ENCODE measurements at regions not wholly inside any gene's neighbourhood (a gene's known extent, or its start where the extent isn't known, plus 50 kb on each side); places are given as distances from the start of the nearest gene placed in this dataset.
"Not testable (repeated sequence)": the region's sequence is repeated elsewhere in the genome, so short reads cannot be mapped to it uniquely, and the experiment has no call there.

DNA sequence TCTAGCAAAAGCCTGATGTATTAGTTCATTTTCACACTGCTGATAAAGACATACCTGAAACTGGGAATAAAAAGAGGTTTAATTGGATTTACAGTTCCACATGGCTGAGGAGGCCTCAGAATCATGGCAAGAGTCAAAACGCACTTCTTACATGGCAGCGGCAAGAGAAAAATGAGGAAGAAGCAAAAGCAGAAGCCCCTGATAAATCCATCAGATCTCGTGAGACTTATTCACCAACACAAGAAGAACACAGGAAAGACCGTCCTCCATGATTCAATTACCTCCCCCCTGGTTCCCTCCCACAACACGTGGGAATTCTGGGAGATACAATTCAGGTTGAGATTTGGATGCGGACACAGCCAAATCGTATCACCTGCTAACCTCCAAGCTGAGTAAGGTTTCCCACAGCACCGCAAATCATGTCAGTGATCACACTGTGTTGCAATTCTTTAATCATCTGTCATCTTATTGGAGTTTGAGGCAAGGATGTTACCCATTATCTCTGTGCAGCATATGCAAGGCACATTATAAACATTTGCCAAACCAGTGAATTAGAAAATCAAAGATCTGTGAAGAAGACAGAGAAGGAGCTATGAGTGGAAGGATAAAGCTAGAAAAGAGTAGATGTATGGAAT, 128.5 kb downstream of the ZNF281 start:
- DNase-seq, result no peak

DNA sequence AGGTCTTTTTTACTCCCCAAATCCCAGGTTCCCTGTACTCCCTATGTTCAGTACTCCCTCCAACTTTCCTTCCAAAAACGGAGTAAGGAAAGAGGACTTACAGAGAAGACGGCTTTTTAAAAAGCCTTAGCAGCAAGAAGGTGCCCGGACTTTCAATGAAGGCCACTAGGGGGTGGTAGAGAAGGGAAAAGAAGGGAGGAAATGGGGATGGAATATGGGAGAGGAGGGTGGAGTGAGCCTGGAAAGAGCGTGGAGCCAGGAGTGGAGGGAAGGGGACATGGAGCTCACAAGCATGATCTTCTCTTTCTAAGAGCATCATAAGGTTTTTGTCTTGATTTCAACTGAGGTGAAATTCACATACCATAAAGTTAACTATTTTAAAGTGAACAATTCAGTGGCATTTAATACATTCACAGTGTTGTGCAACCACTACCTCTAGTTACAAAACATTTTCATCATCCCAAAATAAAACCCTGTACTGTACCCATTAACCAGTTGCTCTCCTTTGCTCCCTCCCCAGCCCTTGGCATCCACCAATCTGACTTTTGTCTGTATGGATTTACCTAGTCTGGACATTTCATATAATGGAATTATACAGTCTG, 129.9 kb downstream of the ZNF281 start:
- no peak for DNase-seq

DNA sequence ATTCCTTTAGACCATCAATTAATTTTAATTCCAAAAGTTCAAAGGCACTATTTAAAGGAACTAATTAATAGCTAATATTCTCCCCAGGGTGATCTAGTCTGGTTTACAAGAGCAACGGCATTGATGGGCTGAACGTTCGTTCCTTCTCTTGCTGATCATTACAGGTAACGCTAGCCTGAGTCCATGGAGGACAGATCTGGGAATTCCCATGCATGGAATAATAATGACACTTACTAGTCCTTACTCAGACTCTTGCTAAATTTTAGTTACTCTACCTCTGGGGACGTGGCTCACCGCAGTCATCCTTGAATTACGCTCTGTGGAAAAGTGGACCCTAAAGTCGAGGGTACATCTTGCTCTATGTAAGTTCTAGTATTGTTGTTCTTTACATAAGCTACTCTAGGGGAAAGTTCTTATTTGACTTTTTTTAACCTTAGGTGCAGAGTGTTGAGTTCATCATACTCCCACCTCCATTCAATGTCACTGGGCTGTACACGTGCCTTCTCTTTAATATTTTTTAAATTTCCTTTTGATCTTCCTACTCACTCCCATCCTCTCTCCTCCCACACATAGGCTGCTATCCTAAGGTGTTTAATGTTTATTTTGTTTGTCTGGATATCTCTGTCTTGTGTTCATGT, 133.9 kb downstream of the ZNF281 start:
- DNase-seq, result no peak

DNA sequence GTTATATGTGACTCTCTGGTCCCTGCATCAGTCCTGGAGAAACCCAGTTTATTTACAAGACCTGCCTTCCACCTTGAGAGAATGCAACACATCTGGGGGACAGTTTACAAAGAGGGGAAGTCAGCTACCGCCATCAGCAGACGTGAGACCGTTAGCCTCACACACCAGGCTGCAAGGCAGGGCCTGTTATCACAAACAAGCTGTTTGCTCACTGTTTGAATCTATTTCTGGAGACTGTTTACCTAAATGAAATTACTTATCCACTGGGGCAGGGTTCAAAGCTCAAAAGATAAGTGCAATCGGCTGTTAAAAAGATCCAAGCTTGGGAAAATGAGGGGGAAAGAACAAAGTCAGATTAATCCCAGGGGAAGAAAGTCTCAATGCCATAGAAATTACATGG, 134.4 kb downstream of the ZNF281 start:
- DNase-seq, result no peak

DNA sequence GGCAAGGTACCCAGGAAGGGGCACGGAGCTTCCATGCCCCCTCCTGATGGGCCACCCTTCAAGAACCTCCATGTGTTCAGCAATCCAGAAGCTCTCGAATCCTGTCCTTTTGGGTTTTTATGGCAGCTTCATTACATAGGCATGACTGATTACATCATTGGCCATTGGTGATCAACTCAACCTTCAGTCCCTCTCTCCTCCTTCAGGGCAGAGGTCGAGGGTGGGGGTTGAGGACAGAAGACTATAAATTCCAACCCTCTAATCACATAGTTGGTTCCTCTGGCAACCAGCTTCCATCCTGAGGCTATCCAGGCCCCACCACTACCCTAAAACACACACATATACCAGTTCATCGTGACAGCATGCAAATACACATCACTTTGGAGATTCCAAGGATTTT, 135.7 kb downstream of the ZNF281 start:
- DNase-seq, result no peak

DNA sequence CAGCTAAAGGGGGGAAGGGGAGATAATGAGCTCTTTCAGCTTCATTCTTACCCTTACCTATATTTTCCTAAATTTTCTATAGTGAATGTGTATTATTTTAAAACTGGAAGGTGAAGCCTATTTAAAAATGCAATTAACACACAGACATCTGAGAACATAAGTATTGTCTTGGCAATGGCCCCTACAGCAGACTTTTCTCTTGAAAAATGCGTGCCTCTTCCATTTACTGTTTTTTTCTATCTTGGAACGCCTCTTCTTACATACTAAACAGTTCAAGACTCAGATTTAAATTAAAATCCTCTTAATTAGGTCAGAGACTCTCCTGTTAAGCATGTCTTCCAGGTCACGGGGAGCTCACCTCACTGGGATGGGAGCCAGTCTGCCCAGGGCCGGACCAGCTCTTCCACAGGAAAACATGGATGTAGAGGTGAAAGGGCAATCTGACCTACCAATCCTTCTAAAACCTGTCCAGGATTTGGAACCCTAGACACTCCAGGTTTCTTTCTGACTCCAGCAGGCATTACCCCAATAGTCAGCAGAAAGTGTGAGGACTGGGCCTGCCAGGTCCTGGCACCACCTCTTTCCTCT, 137.3 kb downstream of the ZNF281 start:
- DNase-seq, result no peak

DNA sequence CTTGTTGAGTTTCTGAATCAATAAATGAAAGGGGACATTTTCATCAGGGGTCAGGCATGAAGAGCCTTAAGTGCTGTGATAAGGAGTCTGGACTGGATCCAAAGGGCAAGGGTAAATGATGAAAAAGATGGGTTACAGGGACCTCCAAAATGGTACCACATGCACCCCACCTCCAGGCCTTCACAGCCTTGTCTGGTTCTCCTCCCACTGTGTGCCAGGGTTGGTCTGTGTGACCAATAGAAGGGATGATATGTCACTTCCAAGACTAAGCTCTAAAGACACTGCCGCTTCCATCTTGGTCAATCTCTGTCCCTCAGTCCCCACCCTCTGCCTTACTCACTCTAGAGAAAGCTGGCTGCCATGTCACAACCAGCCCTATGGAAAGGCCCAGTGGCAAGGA, 140.6 kb downstream of the ZNF281 start:
- no peak for DNase-seq

DNA sequence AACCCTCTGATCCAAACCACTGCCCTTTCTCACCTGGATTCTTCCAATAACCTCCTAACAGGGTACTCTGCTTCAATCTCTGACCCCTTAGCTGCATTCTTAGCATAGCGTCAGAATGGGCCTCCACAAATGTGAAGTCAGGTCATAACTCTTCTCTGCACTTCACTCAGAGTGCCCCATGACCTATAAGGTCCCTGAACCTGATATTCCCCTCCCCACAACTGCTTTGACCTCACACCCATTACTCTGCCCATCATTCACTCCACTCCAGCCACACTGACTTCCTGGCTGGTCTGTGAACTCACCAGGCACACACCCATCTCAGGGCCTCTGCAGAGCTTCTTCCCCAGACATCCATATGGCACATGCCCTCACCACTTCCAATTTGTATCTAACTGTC, 141.9 kb downstream of the ZNF281 start:
- no peak for DNase-seq

DNA sequence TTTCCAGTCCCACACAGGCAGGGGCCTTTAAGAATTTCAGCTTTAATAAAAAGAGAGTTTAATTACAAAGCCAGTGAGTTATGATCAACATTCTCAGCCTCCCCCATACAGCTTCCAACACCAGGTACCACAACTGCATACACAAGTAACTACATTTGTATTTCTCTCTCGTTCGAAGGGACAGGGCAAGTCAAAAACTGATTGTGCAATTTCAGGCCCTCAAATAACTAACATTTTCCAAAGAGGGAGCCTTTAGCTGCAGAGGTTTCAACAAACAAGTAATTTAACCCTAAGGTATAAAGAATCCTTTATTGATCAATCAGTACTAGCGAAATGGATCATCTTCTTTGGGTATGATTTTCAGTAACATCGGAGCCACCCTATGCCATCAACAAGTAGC, 142.4 kb downstream of the ZNF281 start:
- no peak for DNase-seq

DNA sequence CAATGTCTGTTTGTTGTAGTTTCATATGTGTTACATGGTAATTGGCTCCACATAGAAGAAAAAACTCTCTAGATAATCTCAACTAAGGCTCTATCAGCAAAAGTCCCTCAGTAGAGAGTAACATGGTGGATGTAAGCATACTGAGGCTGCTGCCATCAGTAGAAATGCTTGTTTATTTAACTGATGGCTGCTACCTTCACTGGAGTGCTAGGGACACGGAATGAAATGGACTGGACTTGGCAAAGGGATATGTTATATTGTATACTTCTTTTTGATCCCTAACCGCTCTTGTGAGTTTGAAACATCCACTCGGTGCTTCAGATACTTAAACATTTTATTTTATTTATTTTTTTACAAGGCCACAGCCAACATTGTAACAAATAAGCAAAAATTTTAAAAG, 143.0 kb downstream of the ZNF281 start:
- no peak for DNase-seq

DNA sequence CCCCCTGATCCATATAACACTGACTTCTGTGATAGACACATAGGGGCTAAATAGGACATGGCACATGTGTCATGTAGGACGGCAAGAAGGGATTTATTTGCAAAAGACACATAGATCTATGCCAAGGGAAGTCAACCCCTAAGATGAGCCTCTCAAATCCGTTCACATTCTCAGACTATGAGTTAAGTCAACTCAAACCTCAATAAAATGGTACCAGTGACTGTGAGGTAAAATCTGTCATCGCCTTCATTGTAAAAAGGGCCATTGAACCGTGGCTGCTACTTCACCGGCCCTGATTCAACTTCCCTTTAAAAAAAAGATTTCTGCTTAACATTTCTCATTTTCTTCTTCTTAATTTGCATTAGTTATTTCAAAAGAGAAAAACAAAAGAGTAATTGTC, 144.0 kb downstream of the ZNF281 start:
- no peak for DNase-seq

DNA sequence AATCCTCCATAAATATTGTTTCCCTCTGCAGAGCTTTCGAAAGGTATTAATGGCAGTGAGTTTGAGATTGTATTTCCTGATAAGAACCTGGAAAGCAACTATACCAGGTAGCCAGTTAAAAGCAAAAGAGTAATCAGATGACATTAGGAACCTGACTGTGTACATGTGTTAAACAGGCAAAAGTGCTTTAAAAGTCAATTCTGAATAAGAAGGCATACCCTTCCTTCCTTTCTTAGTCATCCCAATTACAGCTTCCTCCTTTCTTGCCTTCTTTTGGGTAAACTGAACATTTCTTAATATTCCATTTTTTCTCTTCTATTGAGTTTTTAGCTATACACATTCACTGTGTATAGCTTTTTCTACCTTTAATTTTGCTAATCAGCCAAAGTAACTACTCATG, 144.7 kb downstream of the ZNF281 start:
- DNase-seq, result no peak

DNA sequence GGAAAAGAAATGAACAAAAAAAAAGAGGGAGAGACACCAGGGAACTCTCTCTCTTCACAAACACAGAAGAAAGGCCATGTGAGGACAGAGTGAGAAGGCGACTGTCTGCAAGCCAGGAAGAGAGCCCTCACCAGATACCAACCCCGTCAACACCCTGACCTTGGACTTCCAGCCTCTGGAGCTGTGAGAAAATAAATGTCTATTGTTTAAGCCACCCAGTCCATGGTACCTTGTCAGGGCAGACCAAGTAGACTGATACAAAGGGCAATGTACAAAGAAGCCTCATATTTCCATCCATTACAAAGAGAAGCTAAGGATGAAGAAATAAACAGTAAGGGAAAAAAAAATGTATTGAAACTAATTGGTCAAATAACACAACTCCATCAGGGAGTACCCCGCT, 146.6 kb downstream of the ZNF281 start:
- DNase-seq, result no peak

DNA sequence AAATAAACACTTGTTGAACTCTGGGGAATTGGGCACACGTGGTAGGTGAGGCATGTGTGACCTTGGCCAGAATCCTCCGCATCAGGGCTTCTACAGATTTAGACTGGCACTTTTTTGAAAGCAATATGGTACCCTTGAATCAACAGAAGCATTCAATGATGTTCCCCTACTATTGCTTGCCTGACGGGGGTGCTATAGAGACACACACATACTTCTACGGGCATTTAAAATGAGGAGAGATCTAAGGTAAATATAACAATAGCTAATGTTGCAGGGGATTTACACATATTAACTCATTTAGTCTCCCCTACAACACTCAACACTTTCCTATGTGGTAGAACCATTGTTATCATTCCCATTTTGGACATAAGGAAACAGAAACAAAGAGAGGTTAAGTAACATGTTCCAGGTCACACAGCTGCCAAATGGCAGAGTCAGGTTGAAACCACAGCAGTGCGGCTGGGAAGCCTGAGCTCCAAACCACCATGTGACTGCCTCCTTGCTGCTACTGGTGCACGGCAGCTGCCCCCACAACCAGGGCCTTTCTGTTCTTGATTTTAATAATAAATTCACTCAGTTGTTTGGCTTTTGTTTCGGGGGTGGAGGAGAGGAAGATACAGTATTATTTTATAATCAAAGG, 147.4 kb downstream of the ZNF281 start:
- DNase-seq, result no peak

DNA sequence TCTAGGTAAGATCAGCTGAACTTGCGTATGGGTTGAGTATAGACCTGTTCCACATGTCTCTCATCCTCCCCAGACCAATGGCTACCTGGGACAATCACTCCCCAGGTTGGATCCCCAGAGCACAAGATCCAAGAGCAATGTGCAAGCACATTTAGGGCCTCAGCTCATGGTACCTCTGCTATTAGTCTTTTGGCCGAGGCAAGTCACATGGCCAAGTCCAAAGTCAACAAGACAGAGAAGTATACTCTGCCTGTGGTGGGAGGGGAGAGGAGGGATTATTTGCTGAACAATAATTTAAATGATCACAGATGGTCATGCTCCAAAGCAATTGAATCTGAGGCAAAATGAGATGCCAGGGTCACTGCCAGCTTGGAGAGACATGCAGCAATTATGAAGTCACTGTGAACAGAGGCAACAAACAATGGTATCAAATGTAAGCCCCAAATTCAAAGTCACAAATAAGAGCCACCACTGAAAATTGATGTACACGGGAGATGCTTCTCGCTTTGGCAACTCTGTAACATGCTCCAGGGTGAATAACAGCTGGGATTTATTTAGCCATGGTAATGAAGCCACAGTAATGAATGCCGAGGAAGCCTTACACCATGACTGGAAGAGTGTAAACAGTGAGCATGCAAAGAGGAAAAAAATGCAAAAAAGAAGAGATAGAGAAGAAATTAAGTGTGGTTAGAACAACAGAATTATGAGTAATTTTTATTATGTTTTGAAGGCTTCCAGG, 149.1 kb downstream of the ZNF281 start:
- peak; percentile 33 for DNase-seq

DNA sequence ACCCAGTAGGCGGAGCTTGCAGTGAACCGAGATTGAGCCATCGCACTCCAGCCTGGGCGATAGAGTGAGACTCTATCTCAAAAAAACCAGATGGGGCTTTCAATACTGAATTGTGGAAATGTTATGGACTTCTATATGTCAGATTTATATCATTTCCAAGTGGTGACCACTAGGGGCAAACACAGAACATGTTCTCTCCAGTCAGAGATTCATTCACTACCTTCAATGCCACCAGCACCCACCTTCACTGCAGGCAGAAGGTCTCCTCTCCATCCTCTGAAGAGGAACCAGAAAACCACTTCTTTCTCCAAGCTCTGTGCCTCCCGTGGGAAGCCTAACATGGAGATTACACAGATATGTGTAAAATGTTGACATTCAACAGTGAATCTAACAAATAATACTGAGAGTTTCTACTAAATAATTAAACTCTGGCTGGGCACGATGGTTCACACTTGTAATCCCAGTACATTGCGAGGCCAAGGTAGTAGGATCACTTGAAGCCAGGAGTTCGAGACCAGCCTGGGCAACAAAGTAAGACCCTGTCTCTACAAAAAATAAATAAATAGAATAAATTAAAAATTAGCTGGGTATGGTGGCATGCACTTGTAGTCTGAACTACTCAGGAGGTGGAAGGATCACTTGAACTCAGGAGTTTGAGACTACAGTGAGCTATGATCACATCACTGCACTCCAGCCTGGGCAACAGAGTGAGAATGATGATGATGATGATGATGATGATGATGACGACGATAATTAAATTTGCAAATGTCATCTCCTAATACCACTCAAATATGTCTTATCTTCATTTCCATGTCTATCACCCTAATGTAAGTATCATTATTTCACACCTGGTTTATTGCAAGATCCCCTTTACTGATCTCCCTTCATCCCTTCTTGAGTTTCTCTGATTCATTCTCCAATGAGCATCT, 151.1 kb downstream of the ZNF281 start:
- no peak for DNase-seq

DNA sequence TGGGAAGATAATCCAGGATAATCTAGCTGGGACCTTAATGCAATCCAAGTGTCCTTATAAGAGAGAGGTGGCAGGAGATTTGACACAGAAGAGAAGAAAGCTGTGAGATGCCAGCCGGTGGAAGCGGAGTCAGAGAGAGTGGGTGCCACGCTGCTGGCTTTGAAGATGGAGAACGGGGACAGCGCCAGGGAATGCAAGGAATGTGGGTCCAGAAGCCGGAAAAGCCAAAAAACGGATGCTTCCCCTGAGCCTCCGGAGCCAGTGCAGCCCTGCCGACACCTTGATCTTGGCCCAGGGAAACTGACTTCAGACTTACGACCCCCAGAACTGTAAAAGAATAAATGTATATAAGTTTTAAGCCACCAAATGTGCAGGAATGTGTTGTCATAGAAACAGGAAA, 152.6 kb downstream of the ZNF281 start:
- DNase-seq, result no peak

DNA sequence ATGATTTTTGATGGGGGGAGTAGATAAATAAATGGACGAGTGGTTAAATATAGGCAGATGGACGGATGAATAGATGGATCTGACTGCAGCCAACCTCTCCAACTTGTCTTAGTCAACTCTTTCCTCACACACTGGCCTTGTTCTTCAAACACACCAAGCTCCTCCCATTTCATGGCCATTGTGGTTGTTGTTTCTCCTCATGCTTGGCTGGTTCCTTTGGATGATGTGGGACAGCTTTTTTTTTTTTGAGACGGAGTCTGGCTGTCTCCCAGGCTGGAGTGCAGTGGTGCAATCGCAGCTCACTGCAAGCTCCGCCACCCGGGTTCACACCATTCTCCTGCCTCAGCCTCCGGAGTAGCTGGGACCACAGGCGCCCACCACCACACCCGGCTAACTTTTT, 155.2 kb downstream of the ZNF281 start:
- not testable (repeated sequence) for DNase-seq

DNA sequence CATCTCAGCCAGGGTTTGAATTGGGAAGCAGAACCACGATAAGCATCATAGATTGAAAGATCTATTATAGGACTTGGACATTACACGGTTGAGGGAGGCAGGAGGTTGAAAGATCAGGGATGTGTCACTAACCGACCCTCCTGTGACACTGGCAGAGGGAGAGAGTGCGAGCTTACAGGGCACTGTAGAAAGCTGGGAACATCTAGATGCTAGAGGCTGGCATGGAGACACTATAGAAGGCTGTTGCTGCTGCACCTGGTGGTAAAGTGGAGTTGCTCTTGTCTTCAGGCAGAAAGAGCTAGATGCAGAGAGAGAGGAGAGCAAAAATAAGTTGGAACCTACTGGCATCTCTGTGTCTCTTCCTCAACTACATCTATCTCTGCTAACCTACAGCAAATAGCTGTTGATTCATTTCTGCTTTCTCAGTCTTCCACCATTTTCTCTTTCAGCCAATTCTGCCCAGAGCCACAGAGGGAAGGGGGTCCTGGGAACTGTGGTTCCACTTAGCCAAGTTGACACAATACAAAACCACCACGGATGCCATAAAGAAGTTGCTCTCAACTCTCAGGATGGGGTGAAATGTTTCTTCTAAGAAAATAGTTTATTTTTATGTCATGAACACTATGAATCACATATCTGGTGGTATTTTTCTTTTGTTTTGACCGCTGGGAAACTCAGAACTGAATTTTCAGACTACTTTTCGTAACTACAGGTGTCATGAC, 155.9 kb downstream of the ZNF281 start:
- no peak for DNase-seq

DNA sequence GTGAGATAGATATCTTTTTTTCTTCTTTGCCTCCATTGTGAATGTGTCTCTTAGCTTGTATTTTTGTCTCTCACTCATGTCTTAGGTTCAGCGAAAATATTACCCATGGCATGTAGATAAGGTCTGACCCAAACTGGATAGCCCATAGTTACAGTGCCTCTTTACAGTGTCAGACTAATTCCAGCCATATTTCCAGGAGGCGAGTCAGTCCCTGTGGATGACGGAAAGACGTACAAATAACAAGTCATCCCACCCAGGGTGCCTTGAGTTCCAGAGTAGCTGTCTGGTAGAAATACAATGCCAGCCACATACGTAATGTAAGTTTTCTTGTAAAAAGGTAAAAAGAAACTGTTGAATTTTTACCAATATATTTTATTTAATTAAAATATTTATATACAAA, 157.3 kb downstream of the ZNF281 start:
- no peak for DNase-seq

DNA sequence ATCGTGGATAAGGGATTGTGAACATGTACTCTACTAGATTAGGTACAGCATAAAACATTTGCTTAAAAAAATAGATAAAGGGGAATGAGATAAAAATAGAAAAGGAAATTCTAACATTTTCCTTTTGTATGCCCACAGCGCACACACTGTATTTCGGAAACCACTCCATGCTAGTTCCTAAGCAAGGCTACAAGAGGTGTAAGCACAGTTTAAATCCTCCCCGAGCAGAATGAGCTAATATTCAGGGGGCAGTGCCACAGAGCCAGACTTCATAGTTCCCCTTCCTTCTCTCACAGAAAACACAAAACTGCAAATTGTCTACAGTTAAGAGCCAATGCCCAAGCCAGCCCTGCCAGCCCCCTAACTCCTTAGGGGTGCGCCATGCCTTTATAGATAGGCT, 159.4 kb downstream of the ZNF281 start:
- no peak for DNase-seq
